ENCODE measurements at regions not wholly inside any gene's neighbourhood (a gene's known extent, or its start where the extent isn't known, plus 50 kb on each side); places are given as distances from the start of the nearest gene placed in this dataset.

GRCh38 chr15:87608238-87609028, 648.1 kb downstream of the NTRK3 start:
- ATAC-seq, result no peak
- TF ChIP-seq CSRNP3 (CRISPR knock-in tag; IDR thresholded peaks at IDR 0.05), result no peak
- no peak for TF ChIP-seq SNAI2 (CRISPR knock-in tag; IDR thresholded peaks at IDR 0.05)
- no peak for TF ChIP-seq POU6F1 (CRISPR knock-in tag; IDR thresholded peaks at IDR 0.05; ENCODE audit: borderline replicate concordance, low read depth)
- TF ChIP-seq ZFP3 (CRISPR knock-in tag; IDR thresholded peaks at IDR 0.05), result no peak
- TF ChIP-seq ZFP30 (CRISPR knock-in tag; IDR thresholded peaks at IDR 0.05), result no peak
- TF ChIP-seq BACH2 (CRISPR knock-in tag; IDR thresholded peaks at IDR 0.05; ENCODE audit: borderline replicate concordance), result no peak
- TF ChIP-seq CSDC2 (CRISPR knock-in tag; IDR thresholded peaks at IDR 0.05), result no peak
- no peak for TF ChIP-seq ZNF8 (CRISPR knock-in tag; IDR thresholded peaks at IDR 0.05)
- TF ChIP-seq TOX (CRISPR knock-in tag; IDR thresholded peaks at IDR 0.05; ENCODE audit: borderline replicate concordance), result no peak
- TF ChIP-seq TSHZ2 (CRISPR knock-in tag; IDR thresholded peaks at IDR 0.05), result no peak
- no peak for TF ChIP-seq ZC3H10 (CRISPR knock-in tag; IDR thresholded peaks at IDR 0.05)
- TF ChIP-seq ESRRG (CRISPR knock-in tag; IDR thresholded peaks at IDR 0.05), result no peak
- no peak for TF ChIP-seq ZNF565 (CRISPR knock-in tag; conservative IDR thresholded peaks at IDR 0.05; ENCODE audit: low read depth)
- no peak for TF ChIP-seq CREB5 (CRISPR knock-in tag; IDR thresholded peaks at IDR 0.05; ENCODE audit: low read depth)
- no peak for TF ChIP-seq ARNTL (CRISPR knock-in tag; IDR thresholded peaks at IDR 0.05; ENCODE audit: borderline replicate concordance, low read depth)
- TF ChIP-seq PPARA (CRISPR knock-in tag; IDR thresholded peaks at IDR 0.05; ENCODE audit: borderline replicate concordance), result no peak
- no peak for TF ChIP-seq GLIS3 (CRISPR knock-in tag; IDR thresholded peaks at IDR 0.05)
- TF ChIP-seq OSR1 (CRISPR knock-in tag; IDR thresholded peaks at IDR 0.05), result no peak

GRCh38 chr15:87606971-87607370, 649.6 kb downstream of the NTRK3 start:
- TF ChIP-seq PATZ1 (CRISPR knock-in tag; IDR thresholded peaks at IDR 0.05; ENCODE audit: borderline replicate concordance) (no peak), ZFP30 (CRISPR knock-in tag; IDR thresholded peaks at IDR 0.05) (no peak), CREB5 (CRISPR knock-in tag; IDR thresholded peaks at IDR 0.05; ENCODE audit: low read depth) (no peak), ZNF70 (CRISPR knock-in tag; IDR thresholded peaks at IDR 0.05) (no peak), PPARA (CRISPR knock-in tag; IDR thresholded peaks at IDR 0.05; ENCODE audit: borderline replicate concordance) (no peak), ARNTL (CRISPR knock-in tag; IDR thresholded peaks at IDR 0.05; ENCODE audit: borderline replicate concordance, low read depth) (no peak), ZNF565 (CRISPR knock-in tag; conservative IDR thresholded peaks at IDR 0.05; ENCODE audit: low read depth) (no peak), ESRRG (CRISPR knock-in tag; IDR thresholded peaks at IDR 0.05) (no peak)
- no peak for ATAC-seq

All from SK-N-SH treated with all-trans-retinoic acid at 6 μM for 48 hours (cell line).